Activated T-helper 17 cell treated with anti-CD3 and anti-CD28 coated beads, Interleukin-2, amount 50 U/mL, for 72 hours (primary cell): ENCODE measurements at regions not wholly inside any gene's neighbourhood (a gene's known extent, or its start where the extent isn't known, plus 50 kb on each side); places are given as distances from the start of the nearest gene placed in this dataset.
"Not testable (repeated sequence)": the region's sequence is repeated elsewhere in the genome, so short reads cannot be mapped to it uniquely, and the experiment has no call there.

Source experiments
- ATAC-seq: fragments of 150-1000 bp; cut with Tn5 transposase; replicated peaks from 2 replicates; pipeline ENCODE4 v1.10.0; 2021; ENCODE audit warnings: mild to moderate bottlenecking, moderate library complexity
- H3K27ac Mint-ChIP-seq: one replicate; pipeline ENCODE4 v1.8.0; 2022; ENCODE audit warnings: mixed read lengths
- H3K27me3 Mint-ChIP-seq: one replicate; pipeline ENCODE4 v1.8.0; 2022; ENCODE audit warnings: mixed read lengths
- H3K36me3 Mint-ChIP-seq: one replicate; pipeline ENCODE4 v1.8.0; 2022; ENCODE audit warnings: low read depth, mild to moderate bottlenecking, mixed read lengths
- H3K4me1 Mint-ChIP-seq: one replicate; pipeline ENCODE4 v1.8.0; 2022; ENCODE audit warnings: mixed read lengths
- H3K4me3 Mint-ChIP-seq: one replicate; pipeline ENCODE4 v1.8.0; 2022; ENCODE audit warnings: mild to moderate bottlenecking, mixed read lengths
- H3K9me3 Mint-ChIP-seq: one replicate; pipeline ENCODE4 v1.8.0; 2022; ENCODE audit warnings: mixed read lengths

- no peaks in the 10 kb centered on the region for H3K36me3 Mint-ChIP-seq
- H3K27ac Mint-ChIP-seq: no peak overlapping the region
- no peaks in the 10 kb centered on the region for H3K4me1 Mint-ChIP-seq
- ATAC-seq: no peak
- H3K27me3 Mint-ChIP-seq: no peaks in the 10 kb centered on the region
- H3K9me3 Mint-ChIP-seq: peaks cover 13% of the 10 kb centered on the region
- no peak overlapping the region for H3K4me3 Mint-ChIP-seq
Measured at GRCh38 chr7:68176974-68177373, 1180.3 kb downstream of the TYW1 start.

- H3K9me3 Mint-ChIP-seq: peaks cover 17% of the 10 kb centered on the region
- ATAC-seq: no peak
- H3K27ac Mint-ChIP-seq: no peak overlapping the region
- no peak overlapping the region for H3K4me3 Mint-ChIP-seq
- no peaks in the 10 kb centered on the region for H3K36me3 Mint-ChIP-seq
- H3K4me1 Mint-ChIP-seq: no peaks in the 10 kb centered on the region
- H3K27me3 Mint-ChIP-seq: no peaks in the 10 kb centered on the region
Measured at GRCh38 chr7:68180761-68181160, 1184.1 kb downstream of the TYW1 start.

GRCh38 chr7:68183176-68183575 lies 1186.5 kb downstream of the TYW1 start:
- Mint-ChIP-seq H3K27me3 (no peaks in the 10 kb centered on the region), H3K36me3 (no peaks in the 10 kb centered on the region), H3K9me3 (peaks cover 23% of the 10 kb centered on the region), H3K4me3 (no peak overlapping the region), H3K4me1 (no peaks in the 10 kb centered on the region), H3K27ac (no peak overlapping the region)
- ATAC-seq: no peak

GRCh38 chr7:68185631-68186456 lies 1189.2 kb downstream of the TYW1 start:
- H3K4me3 Mint-ChIP-seq: no peak overlapping the region
- peaks cover 16% of the 10 kb centered on the region for H3K9me3 Mint-ChIP-seq
- ATAC-seq: no peak
- no peaks in the 10 kb centered on the region for H3K4me1 Mint-ChIP-seq
- no peak overlapping the region for H3K27ac Mint-ChIP-seq
- H3K36me3 Mint-ChIP-seq: no peaks in the 10 kb centered on the region
- H3K27me3 Mint-ChIP-seq: no peaks in the 10 kb centered on the region

GRCh38 chr7:68187532-68187931 lies 1190.9 kb downstream of the TYW1 start:
- peaks cover 15% of the 10 kb centered on the region for H3K9me3 Mint-ChIP-seq
- H3K36me3 Mint-ChIP-seq: no peaks in the 10 kb centered on the region
- H3K4me1 Mint-ChIP-seq: no peaks in the 10 kb centered on the region
- no peak for ATAC-seq
- H3K27ac Mint-ChIP-seq: no peak overlapping the region
- H3K4me3 Mint-ChIP-seq: no peak overlapping the region
- no peaks in the 10 kb centered on the region for H3K27me3 Mint-ChIP-seq

- Mint-ChIP-seq H3K9me3 (peaks cover 11% of the 10 kb centered on the region), H3K27ac (no peak overlapping the region), H3K27me3 (no peaks in the 10 kb centered on the region), H3K4me1 (no peaks in the 10 kb centered on the region), H3K36me3 (no peaks in the 10 kb centered on the region), H3K4me3 (no peak overlapping the region)
- ATAC-seq: no peak
Measured at GRCh38 chr7:68192941-68193340, 1196.3 kb downstream of the TYW1 start.

GRCh38 chr7:68195642-68196041 lies 1199.0 kb downstream of the TYW1 start:
- not testable (repeated sequence) for ATAC-seq, H3K4me3 Mint-ChIP-seq, H3K27ac Mint-ChIP-seq, H3K4me1 Mint-ChIP-seq, H3K36me3 Mint-ChIP-seq, H3K27me3 Mint-ChIP-seq
- peaks cover 20% of the 10 kb centered on the region for H3K9me3 Mint-ChIP-seq

- no peaks in the 10 kb centered on the region for H3K27me3 Mint-ChIP-seq
- ATAC-seq: no peak
- no peaks in the 10 kb centered on the region for H3K4me1 Mint-ChIP-seq
- no peak overlapping the region for H3K27ac Mint-ChIP-seq
- H3K4me3 Mint-ChIP-seq: no peak overlapping the region
- no peaks in the 10 kb centered on the region for H3K36me3 Mint-ChIP-seq
- H3K9me3 Mint-ChIP-seq: peaks cover 20% of the 10 kb centered on the region
Measured at GRCh38 chr7:68200051-68200670, 1203.5 kb downstream of the TYW1 start.

GRCh38 chr7:68203251-68203650 lies 1206.6 kb downstream of the TYW1 start:
- Mint-ChIP-seq H3K27me3 (no peaks in the 10 kb centered on the region), H3K4me1 (no peaks in the 10 kb centered on the region), H3K9me3 (peaks cover 17% of the 10 kb centered on the region), H3K27ac (no peak overlapping the region), H3K36me3 (no peaks in the 10 kb centered on the region), H3K4me3 (no peak overlapping the region)
- no peak for ATAC-seq

GRCh38 chr7:68205826-68206225 lies 1209.2 kb downstream of the TYW1 start:
- H3K27me3 Mint-ChIP-seq: no peaks in the 10 kb centered on the region
- H3K4me1 Mint-ChIP-seq: no peaks in the 10 kb centered on the region
- no peak overlapping the region for H3K27ac Mint-ChIP-seq
- no peak for ATAC-seq
- peaks cover 12% of the 10 kb centered on the region for H3K9me3 Mint-ChIP-seq
- H3K4me3 Mint-ChIP-seq: no peak overlapping the region
- H3K36me3 Mint-ChIP-seq: no peaks in the 10 kb centered on the region

- no peak for ATAC-seq
- H3K27ac Mint-ChIP-seq: no peak overlapping the region
- no peak overlapping the region for H3K4me3 Mint-ChIP-seq
- H3K27me3 Mint-ChIP-seq: no peaks in the 10 kb centered on the region
- peaks cover 15% of the 10 kb centered on the region for H3K9me3 Mint-ChIP-seq
- no peaks in the 10 kb centered on the region for H3K4me1 Mint-ChIP-seq
- H3K36me3 Mint-ChIP-seq: no peaks in the 10 kb centered on the region
Measured at GRCh38 chr7:68206946-68207485, 1210.4 kb downstream of the TYW1 start.

- Mint-ChIP-seq H3K36me3 (no peaks in the 10 kb centered on the region), H3K9me3 (peaks cover 18% of the 10 kb centered on the region), H3K27ac (no peak overlapping the region), H3K4me3 (no peak overlapping the region), H3K27me3 (no peaks in the 10 kb centered on the region), H3K4me1 (no peaks in the 10 kb centered on the region)
- no peak for ATAC-seq
Measured at GRCh38 chr7:68207676-68208075, 1211.0 kb downstream of the TYW1 start.

GRCh38 chr7:68209486-68209885 lies 1212.9 kb downstream of the TYW1 start:
- no peaks in the 10 kb centered on the region for H3K27me3 Mint-ChIP-seq
- no peaks in the 10 kb centered on the region for H3K36me3 Mint-ChIP-seq
- H3K4me3 Mint-ChIP-seq: no peak overlapping the region
- peaks cover 15% of the 10 kb centered on the region for H3K9me3 Mint-ChIP-seq
- no peak for ATAC-seq
- no peaks in the 10 kb centered on the region for H3K4me1 Mint-ChIP-seq
- H3K27ac Mint-ChIP-seq: no peak overlapping the region

- no peaks in the 10 kb centered on the region for H3K36me3 Mint-ChIP-seq
- H3K27me3 Mint-ChIP-seq: no peaks in the 10 kb centered on the region
- H3K4me3 Mint-ChIP-seq: no peak overlapping the region
- peaks cover 11% of the 10 kb centered on the region for H3K9me3 Mint-ChIP-seq
- ATAC-seq: no peak
- H3K27ac Mint-ChIP-seq: no peak overlapping the region
- H3K4me1 Mint-ChIP-seq: no peaks in the 10 kb centered on the region
Measured at GRCh38 chr7:68213838-68214237, 1217.2 kb downstream of the TYW1 start.

GRCh38 chr7:68216051-68216450 lies 1219.4 kb downstream of the TYW1 start:
- Mint-ChIP-seq H3K36me3 (no peaks in the 10 kb centered on the region), H3K9me3 (peaks cover 6% of the 10 kb centered on the region), H3K4me3 (no peak overlapping the region), H3K27me3 (no peaks in the 10 kb centered on the region), H3K4me1 (no peaks in the 10 kb centered on the region), H3K27ac (no peak overlapping the region)
- ATAC-seq: no peak
